ENCODE measurements at regions not wholly inside any gene's neighbourhood (a gene's known extent, or its start where the extent isn't known, plus 50 kb on each side); places are given as distances from the start of the nearest gene placed in this dataset.

- no peak for TF ChIP-seq CTCF (IDR thresholded peaks at IDR 0.05)
- TF ChIP-seq EP300 (IDR thresholded peaks at IDR 0.05), result no peak
- TF ChIP-seq POLR2A (IDR thresholded peaks at IDR 0.05), result no peak
Observed at GRCh38 chr10:8334631-8335030, 280.1 kb downstream of the GATA3 start.
